ENCODE measurements at regions not wholly inside any gene's neighbourhood (a gene's known extent, or its start where the extent isn't known, plus 50 kb on each side); places are given as distances from the start of the nearest gene placed in this dataset.

GRCh38 chr2:9762941-9763340 is 80.3 kb upstream of the TAF1B start:
- H3K27me3 ChIP-seq (ENCODE audit: insufficient read depth, low read length) = peaks cover 22% of the 10 kb centered on the region; the same call in 1 of the 2 replicates
- H3K27ac ChIP-seq (ENCODE audit: low read length) = no peak overlapping the region
- H3K9ac ChIP-seq (ENCODE audit: low read depth, low read length) = no peak overlapping the region
- no peak overlapping the region for H3K4me3 ChIP-seq (ENCODE audit: low read length)
- H3K9me3 ChIP-seq (ENCODE audit: insufficient read depth, low read depth, low read length) = no peaks in the 10 kb centered on the region
- no peaks in the 10 kb centered on the region for H3K36me3 ChIP-seq (ENCODE audit: insufficient read depth, low read depth, low read length)
- H3K4me1 ChIP-seq (ENCODE audit: insufficient read depth, low read length) = peaks cover 4% of the 10 kb centered on the region; the same call in 1 of the 2 replicates

DNA sequence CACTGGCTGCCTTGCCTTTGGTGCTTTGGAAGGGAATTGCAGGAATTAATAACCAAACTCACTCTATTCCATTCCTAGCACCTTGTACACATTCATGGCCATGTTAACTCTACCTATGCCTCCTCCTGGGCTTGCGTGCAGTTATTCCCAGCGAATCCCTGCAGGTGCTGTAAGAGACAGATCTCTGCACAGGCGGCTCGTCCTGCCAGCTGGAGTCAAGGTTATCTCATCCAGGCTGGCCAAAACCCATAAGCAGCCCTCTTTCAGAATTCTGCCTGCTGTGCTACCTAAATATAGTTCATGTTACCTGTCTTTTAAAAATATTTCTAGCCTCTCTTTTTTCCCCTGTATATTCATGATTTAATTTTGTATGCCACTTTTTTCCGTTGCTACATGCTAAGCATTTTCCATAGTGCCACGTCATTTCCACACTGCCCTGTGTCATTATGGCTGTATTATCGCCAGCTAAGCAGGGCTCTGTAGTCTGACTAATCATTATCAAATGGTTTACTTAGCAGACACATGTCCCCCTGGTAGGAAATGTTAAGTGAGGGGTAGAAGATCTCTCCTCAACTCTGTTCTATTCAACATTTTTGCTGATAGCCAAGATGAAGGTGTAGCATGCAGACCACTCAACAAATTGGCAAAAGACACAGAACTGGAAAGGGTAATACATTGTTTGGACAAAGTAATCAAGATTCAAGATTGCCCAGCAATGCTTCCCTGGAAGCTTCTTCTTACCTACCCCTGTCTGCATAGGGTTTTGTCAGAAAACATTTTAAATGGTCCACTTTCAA is 79.7 kb upstream of the TAF1B start:
- Histone ChIP-seq H3K4me3 (ENCODE audit: low read length) (no peak overlapping the region), H3K36me3 (ENCODE audit: insufficient read depth, low read depth, low read length) (no peaks in the 10 kb centered on the region), H3K9ac (ENCODE audit: low read depth, low read length) (no peak overlapping the region), H3K27me3 (ENCODE audit: insufficient read depth, low read length) (peaks cover 16% of the 10 kb centered on the region; the same call in 1 of the 2 replicates), H3K4me1 (ENCODE audit: insufficient read depth, low read length) (peaks cover under 1% of the 10 kb centered on the region; the same call in 1 of the 2 replicates), H3K27ac (ENCODE audit: low read length) (no peak overlapping the region), H3K9me3 (ENCODE audit: insufficient read depth, low read depth, low read length) (no peaks in the 10 kb centered on the region)

- Histone ChIP-seq H3K9me3 (ENCODE audit: insufficient read depth, low read depth, low read length) (no peaks in the 10 kb centered on the region), H3K27me3 (ENCODE audit: insufficient read depth, low read length) (peaks cover 16% of the 10 kb centered on the region; the same call in 1 of the 2 replicates), H3K27ac (ENCODE audit: low read length) (no peak overlapping the region), H3K9ac (ENCODE audit: low read depth, low read length) (no peak overlapping the region), H3K4me3 (ENCODE audit: low read length) (no peak overlapping the region), H3K36me3 (ENCODE audit: insufficient read depth, low read depth, low read length) (no peaks in the 10 kb centered on the region), H3K4me1 (ENCODE audit: insufficient read depth, low read length) (peaks cover 8% of the 10 kb centered on the region; the same call in 1 of the 2 replicates)
These were observed 79.0 kb upstream of the TAF1B start for GRCh38 chr2:9764153-9764778.

- peaks cover 20% of the 10 kb centered on the region for H3K27me3 ChIP-seq (ENCODE audit: insufficient read depth, low read length)
- peaks cover 16% of the 10 kb centered on the region; the same call in 1 of the 2 replicates for H3K4me1 ChIP-seq (ENCODE audit: insufficient read depth, low read length)
- no peaks in the 10 kb centered on the region for H3K36me3 ChIP-seq (ENCODE audit: insufficient read depth, low read depth, low read length)
- H3K27ac ChIP-seq (ENCODE audit: low read length) = no peak overlapping the region
- no peak overlapping the region for H3K4me3 ChIP-seq (ENCODE audit: low read length)
- no peak overlapping the region for H3K9ac ChIP-seq (ENCODE audit: low read depth, low read length)
- no peaks in the 10 kb centered on the region for H3K9me3 ChIP-seq (ENCODE audit: insufficient read depth, low read depth, low read length)
These were observed 77.4 kb upstream of the TAF1B start for GRCh38 chr2:9765611-9766531.

GRCh38 chr2:9767656-9768281 is 75.5 kb upstream of the TAF1B start:
- peaks cover 19% of the 10 kb centered on the region; the same call in 1 of the 2 replicates for H3K4me1 ChIP-seq (ENCODE audit: insufficient read depth, low read length)

GRCh38 chr2:9768388-9768787 is 74.9 kb upstream of the TAF1B start:
- Histone ChIP-seq H3K27me3 (ENCODE audit: insufficient read depth, low read length) (peaks cover 20% of the 10 kb centered on the region), H3K9ac (ENCODE audit: low read depth, low read length) (no peak overlapping the region), H3K27ac (ENCODE audit: low read length) (no peak overlapping the region), H3K36me3 (ENCODE audit: insufficient read depth, low read depth, low read length) (no peaks in the 10 kb centered on the region), H3K4me1 (ENCODE audit: insufficient read depth, low read length) (peaks cover 19% of the 10 kb centered on the region; the same call in 1 of the 2 replicates), H3K4me3 (ENCODE audit: low read length) (no peak overlapping the region), H3K9me3 (ENCODE audit: insufficient read depth, low read depth, low read length) (no peaks in the 10 kb centered on the region)

More at GRCh38 chr2:9767656-9768281, 75.5 kb upstream of the TAF1B start:
- no peak overlapping the region for H3K9ac ChIP-seq (ENCODE audit: low read depth, low read length)
- no peak overlapping the region for H3K27ac ChIP-seq (ENCODE audit: low read length)
- no peak overlapping the region for H3K4me3 ChIP-seq (ENCODE audit: low read length)
- no peaks in the 10 kb centered on the region for H3K36me3 ChIP-seq (ENCODE audit: insufficient read depth, low read depth, low read length)
- no peaks in the 10 kb centered on the region for H3K9me3 ChIP-seq (ENCODE audit: insufficient read depth, low read depth, low read length)
- peaks cover 20% of the 10 kb centered on the region for H3K27me3 ChIP-seq (ENCODE audit: insufficient read depth, low read length)

DNA sequence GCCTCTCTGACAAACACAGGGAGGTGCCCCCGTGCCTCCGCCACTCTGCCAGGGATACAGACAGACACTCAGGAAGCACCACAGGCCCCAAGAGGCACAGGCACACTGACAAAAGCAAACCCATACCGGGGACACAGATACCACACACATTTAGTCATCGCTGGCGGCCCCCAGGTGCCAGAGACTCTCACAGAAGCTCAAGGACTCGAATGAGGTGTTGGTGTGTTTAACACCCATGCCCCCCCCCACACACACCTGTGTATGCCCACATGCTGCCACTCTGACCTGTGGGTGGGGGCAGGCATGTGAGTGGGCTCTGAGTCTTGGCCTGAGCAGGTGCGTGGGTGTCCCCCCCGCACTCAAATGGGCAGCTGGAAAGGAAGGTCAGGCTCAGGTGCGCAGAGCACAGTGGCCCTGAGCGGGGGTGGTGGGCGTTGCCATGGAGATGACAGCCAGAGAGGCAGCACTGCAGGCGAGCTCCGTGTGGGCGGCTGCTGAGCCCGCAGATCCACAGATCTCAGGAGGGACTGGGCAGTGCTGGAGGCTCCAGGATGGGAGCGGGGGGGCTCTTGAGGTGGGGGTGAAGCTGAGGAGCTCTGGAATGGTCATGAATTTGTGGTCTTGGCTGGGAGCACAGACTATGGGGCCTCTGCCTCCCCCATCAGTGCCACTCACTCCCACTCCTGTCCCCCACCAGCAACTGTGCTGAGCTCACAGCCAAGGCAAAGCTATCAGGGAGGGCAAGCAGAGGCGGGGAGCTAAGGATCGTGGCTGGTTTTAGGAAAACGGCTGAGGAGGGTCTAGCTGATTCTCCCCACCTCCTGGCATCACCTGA is 73.9 kb upstream of the TAF1B start:
- peaks cover 20% of the 10 kb centered on the region for H3K27me3 ChIP-seq (ENCODE audit: insufficient read depth, low read length)
- H3K9me3 ChIP-seq (ENCODE audit: insufficient read depth, low read depth, low read length) = no peaks in the 10 kb centered on the region
- H3K27ac ChIP-seq (ENCODE audit: low read length) = no peak overlapping the region
- peaks cover 19% of the 10 kb centered on the region; the same call in 1 of the 2 replicates for H3K4me1 ChIP-seq (ENCODE audit: insufficient read depth, low read length)
- H3K9ac ChIP-seq (ENCODE audit: low read depth, low read length) = no peak overlapping the region
- no peak overlapping the region for H3K4me3 ChIP-seq (ENCODE audit: low read length)
- no peaks in the 10 kb centered on the region for H3K36me3 ChIP-seq (ENCODE audit: insufficient read depth, low read depth, low read length)

GRCh38 chr2:9770006-9770307 is 73.3 kb upstream of the TAF1B start:
- peaks cover 19% of the 10 kb centered on the region; the same call in 1 of the 2 replicates for H3K4me1 ChIP-seq (ENCODE audit: insufficient read depth, low read length)
- H3K27me3 ChIP-seq (ENCODE audit: insufficient read depth, low read length) = peaks cover 20% of the 10 kb centered on the region
- H3K36me3 ChIP-seq (ENCODE audit: insufficient read depth, low read depth, low read length) = no peaks in the 10 kb centered on the region
- no peaks in the 10 kb centered on the region for H3K9me3 ChIP-seq (ENCODE audit: insufficient read depth, low read depth, low read length)
- no peak overlapping the region for H3K27ac ChIP-seq (ENCODE audit: low read length)
- H3K4me3 ChIP-seq (ENCODE audit: low read length) = no peak overlapping the region
- H3K9ac ChIP-seq (ENCODE audit: low read depth, low read length) = no peak overlapping the region

DNA sequence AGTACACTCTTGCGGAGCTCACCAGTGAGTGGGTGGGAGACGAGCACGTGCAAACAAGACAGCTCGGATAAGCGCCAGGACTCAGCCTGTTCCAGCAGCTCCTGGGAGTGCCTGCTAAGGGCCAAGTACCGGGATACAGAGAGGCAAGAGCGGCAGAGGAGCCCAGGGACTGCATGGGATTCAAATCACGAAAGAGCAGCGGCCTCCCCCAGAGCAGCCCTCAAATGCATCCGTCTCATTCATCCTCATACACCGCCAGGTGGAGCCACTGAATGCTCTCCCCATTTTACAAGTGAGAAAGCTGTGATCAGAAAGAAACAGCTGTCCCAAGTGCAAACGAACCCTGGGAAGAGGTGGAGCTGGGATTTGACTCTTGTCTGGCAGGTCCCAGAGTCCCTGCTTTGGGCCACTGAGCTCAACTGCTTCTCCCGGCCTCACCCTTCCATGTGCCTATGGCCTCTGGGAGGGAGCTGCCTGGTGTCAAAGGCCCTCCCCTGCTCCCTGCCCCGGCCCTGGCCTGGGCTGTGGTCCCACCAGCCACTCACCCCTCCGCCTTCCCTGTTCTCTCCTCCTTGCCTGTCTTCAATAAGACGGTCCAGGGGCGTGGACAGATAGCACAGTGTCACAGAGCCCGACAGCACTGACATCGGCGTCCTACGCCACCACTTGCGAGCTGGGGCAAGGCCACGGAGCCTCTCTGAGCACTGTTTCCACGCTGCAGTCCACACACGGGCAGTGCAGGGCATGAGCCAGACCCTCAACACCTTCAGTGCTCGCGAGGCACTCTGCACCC is 72.8 kb upstream of the TAF1B start:
- H3K27me3 ChIP-seq (ENCODE audit: insufficient read depth, low read length) = peaks cover 20% of the 10 kb centered on the region
- peaks cover 19% of the 10 kb centered on the region; the same call in 1 of the 2 replicates for H3K4me1 ChIP-seq (ENCODE audit: insufficient read depth, low read length)
- no peaks in the 10 kb centered on the region for H3K9me3 ChIP-seq (ENCODE audit: insufficient read depth, low read depth, low read length)
- H3K9ac ChIP-seq (ENCODE audit: low read depth, low read length) = no peak overlapping the region
- no peak overlapping the region for H3K4me3 ChIP-seq (ENCODE audit: low read length)
- H3K27ac ChIP-seq (ENCODE audit: low read length) = no peak overlapping the region
- H3K36me3 ChIP-seq (ENCODE audit: insufficient read depth, low read depth, low read length) = no peaks in the 10 kb centered on the region

DNA sequence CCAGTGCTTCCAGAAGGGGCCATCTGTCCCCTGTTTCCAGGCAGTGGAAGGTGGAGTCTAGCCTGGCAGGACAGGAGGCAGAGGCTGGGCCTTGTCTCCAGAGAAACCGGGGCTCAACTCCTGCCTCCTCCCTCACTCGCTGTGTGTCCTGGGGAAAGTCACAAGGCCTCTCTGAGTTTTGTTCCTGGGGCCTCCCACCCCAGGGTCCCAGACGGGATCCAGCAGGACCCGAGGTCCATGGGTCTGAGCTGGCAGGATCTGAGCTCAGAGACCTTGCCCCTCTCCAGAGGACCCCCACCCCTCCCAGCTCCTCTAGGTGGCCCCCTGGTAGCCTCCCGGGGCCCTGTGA is 72.2 kb upstream of the TAF1B start:
- no peak overlapping the region for H3K9ac ChIP-seq (ENCODE audit: low read depth, low read length)
- peaks cover 20% of the 10 kb centered on the region for H3K27me3 ChIP-seq (ENCODE audit: insufficient read depth, low read length)
- no peaks in the 10 kb centered on the region for H3K36me3 ChIP-seq (ENCODE audit: insufficient read depth, low read depth, low read length)
- no peaks in the 10 kb centered on the region for H3K9me3 ChIP-seq (ENCODE audit: insufficient read depth, low read depth, low read length)
- H3K27ac ChIP-seq (ENCODE audit: low read length) = no peak overlapping the region
- peaks cover 19% of the 10 kb centered on the region; the same call in 1 of the 2 replicates for H3K4me1 ChIP-seq (ENCODE audit: insufficient read depth, low read length)
- no peak overlapping the region for H3K4me3 ChIP-seq (ENCODE audit: low read length)
